ENCODE measurements at regions not wholly inside any gene's neighbourhood (a gene's known extent, or its start where the extent isn't known, plus 50 kb on each side); places are given as distances from the start of the nearest gene placed in this dataset.

DNA sequence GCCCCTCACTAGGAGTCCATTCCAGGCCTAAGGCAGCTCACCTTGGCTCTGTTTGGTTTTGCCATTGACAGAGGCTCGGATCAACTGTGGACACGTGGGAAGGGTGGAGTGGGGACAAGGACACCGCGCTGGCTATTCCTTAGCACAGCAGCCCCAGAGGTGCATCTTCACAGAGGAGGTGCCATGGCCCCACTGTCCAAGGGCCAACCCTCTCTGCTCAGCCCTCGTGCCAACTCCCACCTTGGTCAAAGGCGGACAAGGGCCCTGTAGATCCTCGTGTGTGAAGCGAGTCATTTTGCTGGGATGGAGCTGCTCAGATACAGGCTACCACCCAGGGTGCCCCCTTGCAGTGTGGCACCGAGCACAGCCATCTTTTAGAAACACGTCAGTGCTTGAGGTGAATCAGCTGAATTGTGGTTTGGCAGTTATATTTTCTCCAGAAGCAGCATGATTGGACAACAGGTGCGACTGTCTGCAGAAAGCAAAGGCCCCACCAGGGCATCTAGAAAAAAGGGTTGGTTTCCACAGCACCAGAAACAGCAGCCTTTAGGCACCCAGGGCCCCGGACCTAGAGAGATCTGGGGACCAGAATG, 192.1 kb upstream of the GPR12 start:
- TF ChIP-seq, protein P1, sequence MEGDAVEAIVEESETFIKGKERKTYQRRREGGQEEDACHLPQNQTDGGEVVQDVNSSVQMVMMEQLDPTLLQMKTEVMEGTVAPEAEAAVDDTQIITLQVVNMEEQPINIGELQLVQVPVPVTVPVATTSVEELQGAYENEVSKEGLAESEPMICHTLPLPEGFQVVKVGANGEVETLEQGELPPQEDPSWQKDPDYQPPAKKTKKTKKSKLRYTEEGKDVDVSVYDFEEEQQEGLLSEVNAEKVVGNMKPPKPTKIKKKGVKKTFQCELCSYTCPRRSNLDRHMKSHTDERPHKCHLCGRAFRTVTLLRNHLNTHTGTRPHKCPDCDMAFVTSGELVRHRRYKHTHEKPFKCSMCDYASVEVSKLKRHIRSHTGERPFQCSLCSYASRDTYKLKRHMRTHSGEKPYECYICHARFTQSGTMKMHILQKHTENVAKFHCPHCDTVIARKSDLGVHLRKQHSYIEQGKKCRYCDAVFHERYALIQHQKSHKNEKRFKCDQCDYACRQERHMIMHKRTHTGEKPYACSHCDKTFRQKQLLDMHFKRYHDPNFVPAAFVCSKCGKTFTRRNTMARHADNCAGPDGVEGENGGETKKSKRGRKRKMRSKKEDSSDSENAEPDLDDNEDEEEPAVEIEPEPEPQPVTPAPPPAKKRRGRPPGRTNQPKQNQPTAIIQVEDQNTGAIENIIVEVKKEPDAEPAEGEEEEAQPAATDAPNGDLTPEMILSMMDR (IDR thresholded peaks at IDR 0.05; ENCODE audit: low read depth, low read length), result no peak
- TF ChIP-seq, protein P2, sequence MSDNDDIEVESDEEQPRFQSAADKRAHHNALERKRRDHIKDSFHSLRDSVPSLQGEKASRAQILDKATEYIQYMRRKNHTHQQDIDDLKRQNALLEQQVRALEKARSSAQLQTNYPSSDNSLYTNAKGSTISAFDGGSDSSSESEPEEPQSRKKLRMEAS (IDR thresholded peaks at IDR 0.05; ENCODE audit: low read depth, low read length), result no peak
- TF ChIP-seq MYC (IDR thresholded peaks at IDR 0.05; ENCODE audit: low read depth, low read length) (no peak), POLR2A (IDR thresholded peaks at IDR 0.05; ENCODE audit: extremely low read depth, insufficient read length) (no peak)
